ENCODE measurements at regions not wholly inside any gene's neighbourhood (a gene's known extent, or its start where the extent isn't known, plus 50 kb on each side); places are given as distances from the start of the nearest gene placed in this dataset.
"Not testable (repeated sequence)": the region's sequence is repeated elsewhere in the genome, so short reads cannot be mapped to it uniquely, and the experiment has no call there.

GRCh38 chr7:20083781-20084180 lies 133.4 kb downstream of the MACC1 start:
- no peak overlapping the region for H3K27ac Mint-ChIP-seq

GRCh38 chr7:20079080-20079479 lies 138.1 kb downstream of the MACC1 start:
- peaks cover 0 to 1% of the 10 kb centered on the region in 2 donors for H3K9me3 Mint-ChIP-seq
- ATAC-seq (replicated peaks), result no peak
- no peaks in the 10 kb centered on the region for H3K27me3 Mint-ChIP-seq
- no peaks in the 10 kb centered on the region for H3K4me1 Mint-ChIP-seq
- no peak overlapping the region for H3K27ac Mint-ChIP-seq
- no peak overlapping the region for H3K4me3 Mint-ChIP-seq
- DNase-seq, result no peak
- H3K36me3 Mint-ChIP-seq, result no peaks in the 10 kb centered on the region

More at GRCh38 chr7:20083781-20084180, 133.4 kb downstream of the MACC1 start:
- DNase-seq (no peak), ATAC-seq (replicated peaks) (peak in 1 of 2 donors; percentile 47)
- H3K9me3 Mint-ChIP-seq, result no peaks in the 10 kb centered on the region
- peaks cover 0 to 3% of the 10 kb centered on the region in 2 donors for H3K36me3 Mint-ChIP-seq
- H3K4me1 Mint-ChIP-seq, result peaks cover 0 to 3% of the 10 kb centered on the region in 2 donors
- no peak overlapping the region for H3K4me3 Mint-ChIP-seq
- no peaks in the 10 kb centered on the region for H3K27me3 Mint-ChIP-seq

DNA sequence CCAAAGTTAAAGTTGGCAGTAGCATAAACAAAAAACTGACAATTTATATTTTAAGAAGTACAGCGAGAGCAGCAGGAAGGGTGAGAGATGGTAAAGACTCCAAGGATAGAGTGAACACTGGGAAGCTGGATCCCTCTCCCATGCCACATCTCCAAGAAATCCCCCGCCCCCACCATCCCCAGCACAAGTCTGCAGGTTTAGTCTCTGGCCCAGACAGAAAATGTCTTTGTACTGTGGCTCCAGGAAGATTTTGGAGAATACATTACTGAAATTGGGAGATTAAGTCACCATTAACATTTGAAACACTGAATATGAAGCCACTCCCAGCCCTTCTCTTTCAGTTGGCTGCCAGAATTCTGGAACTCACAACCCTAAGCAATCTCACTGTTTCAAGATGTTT lies 140.3 kb downstream of the MACC1 start:
- Mint-ChIP-seq H3K4me3 (no peak overlapping the region), H3K36me3 (no peaks in the 10 kb centered on the region), H3K9me3 (peaks cover 0 to 4% of the 10 kb centered on the region in 2 donors), H3K4me1 (no peaks in the 10 kb centered on the region), H3K27ac (no peak overlapping the region), H3K27me3 (no peaks in the 10 kb centered on the region)
- DNase-seq (no peak), ATAC-seq (replicated peaks) (no peak)

DNA sequence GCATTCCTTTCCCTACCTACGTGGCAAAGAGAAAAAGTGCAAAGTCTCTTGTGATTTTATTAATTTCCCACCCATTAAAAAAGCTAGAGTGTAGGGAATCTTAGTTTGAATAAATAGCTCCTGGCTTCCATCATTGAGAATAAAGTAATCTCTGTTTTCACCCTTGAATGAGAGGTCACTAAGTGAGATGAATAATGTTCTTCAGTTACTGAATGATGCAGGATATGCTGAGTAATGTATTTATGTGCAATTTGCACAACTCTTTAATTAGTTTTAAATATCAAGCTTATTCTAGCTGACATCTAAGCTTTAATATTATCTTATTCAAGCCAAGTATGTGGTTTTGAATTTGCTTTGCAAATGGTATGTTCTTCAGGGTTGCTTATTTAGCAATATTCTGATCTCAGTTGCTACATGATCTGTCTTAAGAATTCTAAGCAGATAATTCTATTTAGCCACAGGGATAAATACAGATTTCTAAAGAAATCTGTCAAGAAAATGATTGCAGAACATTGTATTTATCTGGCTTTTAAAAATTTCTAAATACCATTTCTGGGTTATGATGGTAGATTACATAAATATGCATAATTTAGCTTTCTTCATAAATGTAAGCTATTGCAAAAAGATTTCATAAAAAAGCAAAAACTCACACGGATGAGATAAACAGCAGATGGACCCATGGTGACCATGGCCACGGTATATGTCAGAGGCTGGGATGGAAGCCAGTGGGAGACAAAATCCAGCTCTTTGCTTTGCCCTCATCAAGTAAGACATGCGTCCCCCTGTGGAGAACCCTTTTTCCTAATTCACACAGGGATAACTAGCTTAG lies 141.0 kb downstream of the MACC1 start:
- H3K4me1 Mint-ChIP-seq, result no peaks in the 10 kb centered on the region
- H3K9me3 Mint-ChIP-seq, result peaks cover 0 to 4% of the 10 kb centered on the region in 2 donors
- H3K4me3 Mint-ChIP-seq, result no peak overlapping the region
- no peaks in the 10 kb centered on the region for H3K36me3 Mint-ChIP-seq
- no peaks in the 10 kb centered on the region for H3K27me3 Mint-ChIP-seq
- DNase-seq (no peak), ATAC-seq (replicated peaks) (no peak)
- no peak overlapping the region for H3K27ac Mint-ChIP-seq

GRCh38 chr7:20075440-20075839 lies 141.7 kb downstream of the MACC1 start:
- Mint-ChIP-seq H3K27me3 (no peaks in the 10 kb centered on the region), H3K27ac (no peak overlapping the region), H3K9me3 (peaks cover 0 to 4% of the 10 kb centered on the region in 2 donors), H3K36me3 (no peaks in the 10 kb centered on the region), H3K4me3 (no peak overlapping the region), H3K4me1 (no peaks in the 10 kb centered on the region)
- no peak for DNase-seq
- ATAC-seq (replicated peaks), result no peak

DNA sequence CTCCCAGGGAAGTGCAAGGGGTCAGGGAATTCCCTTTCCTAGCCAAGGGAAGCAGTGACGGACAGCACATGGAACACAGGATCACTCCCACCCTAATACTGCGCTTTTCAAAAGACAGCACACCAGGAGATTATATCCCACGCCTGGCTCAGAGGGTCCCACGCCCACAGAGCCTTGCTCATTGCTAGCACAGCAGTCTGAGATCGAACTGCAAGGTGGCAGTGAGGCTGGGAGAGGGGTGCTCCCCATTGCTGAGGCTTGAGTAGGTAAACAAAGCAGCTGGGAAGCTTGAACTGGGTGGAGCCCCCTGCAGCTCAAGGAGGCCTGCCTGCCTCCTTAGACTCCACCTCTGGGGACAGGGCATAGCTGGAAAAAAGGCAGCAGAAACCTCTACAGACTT lies 149.2 kb downstream of the MACC1 start:
- H3K27me3 Mint-ChIP-seq; ATAC-seq (replicated peaks); DNase-seq; H3K9me3 Mint-ChIP-seq; H3K4me3 Mint-ChIP-seq; H3K36me3 Mint-ChIP-seq; H3K27ac Mint-ChIP-seq: not testable (repeated sequence)
- peaks cover 10 to 13% of the 10 kb centered on the region in 2 donors for H3K4me1 Mint-ChIP-seq

- no peaks in the 10 kb centered on the region for H3K27me3 Mint-ChIP-seq
- peaks cover 1 to 8% of the 10 kb centered on the region in 2 donors for H3K9me3 Mint-ChIP-seq
- DNase-seq (peak; percentile 11), ATAC-seq (replicated peaks) (peak; percentile 96 to 98)
- peak overlapping the region; percentile 9 to 30 for H3K4me3 Mint-ChIP-seq
- H3K36me3 Mint-ChIP-seq, result peaks cover 0 to 6% of the 10 kb centered on the region in 2 donors
- peaks cover 10 to 13% of the 10 kb centered on the region in 2 donors for H3K4me1 Mint-ChIP-seq
- peak overlapping the region; percentile 39 for H3K27ac Mint-ChIP-seq
Observed at GRCh38 chr7:20064974-20065862, 152.0 kb downstream of the MACC1 start.

DNA sequence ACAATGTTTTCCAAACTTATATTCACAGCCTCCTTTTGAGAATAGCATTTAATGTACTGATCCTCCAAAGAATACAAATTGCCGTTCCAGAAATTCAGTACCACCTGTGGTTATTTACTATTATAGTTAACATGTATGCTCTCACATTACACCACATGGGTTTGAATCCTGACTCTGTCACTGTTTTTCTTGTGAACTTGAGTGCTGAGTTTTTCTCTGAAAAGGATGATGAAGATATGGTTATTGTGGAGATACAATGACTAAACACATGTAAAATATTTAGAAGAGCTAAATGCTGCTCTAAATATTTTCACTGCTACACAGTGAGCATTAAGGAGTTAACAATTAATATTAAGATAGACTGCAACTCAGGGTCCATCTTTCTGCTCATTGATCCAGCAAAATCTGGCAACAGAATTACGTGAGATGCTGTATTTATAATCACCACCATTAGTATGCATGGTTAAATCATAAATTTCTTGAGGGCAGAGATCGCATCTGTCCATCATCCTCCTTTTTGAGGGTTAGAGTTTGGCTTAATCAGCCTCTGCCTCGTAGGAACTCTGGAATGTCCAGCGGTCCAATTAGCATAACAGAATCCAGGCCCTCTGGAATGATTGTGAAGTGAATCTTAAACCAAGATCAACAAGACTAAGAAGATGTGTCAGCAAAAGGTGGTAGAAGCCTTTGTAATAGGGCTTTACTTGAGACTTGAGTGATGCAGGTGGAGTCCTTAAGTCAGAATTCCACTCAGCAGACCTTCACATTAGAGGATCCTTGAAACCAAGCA lies 152.8 kb downstream of the MACC1 start:
- Mint-ChIP-seq H3K4me3 (peak overlapping the region in 1 of 2 donors; percentile 30), H3K27ac (no peak overlapping the region), H3K9me3 (peaks cover 1 to 8% of the 10 kb centered on the region in 2 donors), H3K27me3 (no peaks in the 10 kb centered on the region), H3K4me1 (peaks cover 10 to 13% of the 10 kb centered on the region in 2 donors), H3K36me3 (peaks cover 0 to 6% of the 10 kb centered on the region in 2 donors)
- ATAC-seq (replicated peaks), result no peak
- no peak for DNase-seq

DNA sequence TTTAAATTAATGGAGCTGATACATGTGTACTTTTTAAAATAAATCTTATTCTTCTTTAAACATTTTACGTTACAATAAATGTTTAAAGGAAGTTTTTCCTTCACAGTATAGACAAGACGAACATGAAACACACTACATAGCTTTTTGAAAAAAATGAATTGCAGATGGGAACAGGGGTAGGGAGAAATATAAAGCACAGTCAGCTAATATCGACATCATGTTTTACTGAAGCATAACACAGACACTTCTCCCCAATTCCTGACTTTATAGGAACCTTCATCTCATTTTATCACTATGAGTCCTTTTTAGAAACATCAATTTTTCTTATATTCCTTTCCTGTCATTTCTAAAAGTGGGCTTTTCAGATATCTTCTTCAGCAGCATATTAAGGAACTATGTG lies 153.5 kb downstream of the MACC1 start:
- ATAC-seq (replicated peaks) (no peak), DNase-seq (no peak)
- H3K27me3 Mint-ChIP-seq, result no peaks in the 10 kb centered on the region
- no peak overlapping the region for H3K27ac Mint-ChIP-seq
- no peak overlapping the region for H3K4me3 Mint-ChIP-seq
- peaks cover 10 to 13% of the 10 kb centered on the region in 2 donors for H3K4me1 Mint-ChIP-seq
- peaks cover 1 to 4% of the 10 kb centered on the region in 2 donors for H3K9me3 Mint-ChIP-seq
- peaks cover 0 to 3% of the 10 kb centered on the region in 2 donors for H3K36me3 Mint-ChIP-seq

DNA sequence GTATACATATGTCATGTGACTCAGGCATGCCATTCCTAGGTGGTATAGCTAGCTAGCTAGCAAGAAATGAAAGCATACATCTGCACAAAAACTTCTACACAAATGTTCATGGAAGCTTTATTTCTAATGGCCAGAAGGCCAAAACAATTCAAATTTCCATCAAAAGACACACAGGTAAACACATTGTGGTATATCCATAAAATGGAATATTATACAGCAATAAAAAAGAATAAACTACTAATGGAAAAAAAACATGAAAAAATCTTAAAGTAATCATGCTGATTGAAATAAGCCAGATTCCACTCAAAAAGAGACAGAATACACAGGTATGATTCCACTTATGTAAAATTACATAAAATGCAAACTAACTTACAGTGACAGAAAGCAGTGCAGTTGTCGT lies 154.3 kb downstream of the MACC1 start:
- Mint-ChIP-seq H3K36me3 (peaks cover 0 to 3% of the 10 kb centered on the region in 2 donors), H3K4me1 (peaks cover 10 to 13% of the 10 kb centered on the region in 2 donors), H3K9me3 (peaks cover 1 to 4% of the 10 kb centered on the region in 2 donors), H3K4me3 (no peak overlapping the region), H3K27ac (no peak overlapping the region), H3K27me3 (no peaks in the 10 kb centered on the region)
- ATAC-seq (replicated peaks) (no peak), DNase-seq (no peak)

DNA sequence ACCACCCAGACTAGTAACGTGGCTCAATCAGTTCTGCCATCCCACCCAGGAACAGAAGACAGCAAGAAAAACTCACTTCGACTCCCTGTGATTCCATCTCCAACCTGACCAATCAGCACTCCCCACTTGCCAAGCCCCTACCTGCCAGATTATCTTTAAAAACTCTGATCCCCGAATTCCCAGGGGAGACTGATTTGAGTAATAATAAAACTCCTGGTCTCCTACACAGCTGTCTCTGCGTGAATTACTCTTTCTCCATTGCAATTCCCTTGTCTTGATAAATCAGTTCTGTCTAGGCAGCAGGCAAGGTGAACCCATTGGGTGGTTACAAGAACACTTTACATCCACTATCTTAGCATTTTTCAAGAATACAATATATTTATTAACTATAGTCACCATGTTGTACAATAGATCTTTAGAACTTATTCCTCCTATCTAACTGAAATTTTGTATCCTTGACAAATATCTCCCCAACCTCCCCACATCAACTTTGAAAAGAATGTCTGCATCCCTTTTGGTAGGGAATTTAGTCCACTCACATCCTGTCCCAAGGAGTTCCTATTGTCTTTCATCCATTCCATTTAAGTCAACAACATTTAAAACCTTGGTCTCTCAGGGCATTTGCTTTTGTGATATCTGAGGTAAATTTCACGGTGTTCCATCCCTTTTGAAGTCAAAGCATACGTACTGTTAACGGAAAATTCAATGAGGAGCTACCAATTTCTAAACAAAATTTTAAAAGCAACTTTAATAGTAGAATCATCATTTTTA lies 163.7 kb downstream of the MACC1 start:
- no peak for ATAC-seq (replicated peaks)
- peaks cover 0 to 3% of the 10 kb centered on the region in 2 donors for H3K4me1 Mint-ChIP-seq
- H3K36me3 Mint-ChIP-seq, result no peaks in the 10 kb centered on the region
- no peak for DNase-seq
- no peak overlapping the region for H3K27ac Mint-ChIP-seq
- H3K27me3 Mint-ChIP-seq, result no peaks in the 10 kb centered on the region
- no peak overlapping the region for H3K4me3 Mint-ChIP-seq
- H3K9me3 Mint-ChIP-seq, result no peaks in the 10 kb centered on the region

DNA sequence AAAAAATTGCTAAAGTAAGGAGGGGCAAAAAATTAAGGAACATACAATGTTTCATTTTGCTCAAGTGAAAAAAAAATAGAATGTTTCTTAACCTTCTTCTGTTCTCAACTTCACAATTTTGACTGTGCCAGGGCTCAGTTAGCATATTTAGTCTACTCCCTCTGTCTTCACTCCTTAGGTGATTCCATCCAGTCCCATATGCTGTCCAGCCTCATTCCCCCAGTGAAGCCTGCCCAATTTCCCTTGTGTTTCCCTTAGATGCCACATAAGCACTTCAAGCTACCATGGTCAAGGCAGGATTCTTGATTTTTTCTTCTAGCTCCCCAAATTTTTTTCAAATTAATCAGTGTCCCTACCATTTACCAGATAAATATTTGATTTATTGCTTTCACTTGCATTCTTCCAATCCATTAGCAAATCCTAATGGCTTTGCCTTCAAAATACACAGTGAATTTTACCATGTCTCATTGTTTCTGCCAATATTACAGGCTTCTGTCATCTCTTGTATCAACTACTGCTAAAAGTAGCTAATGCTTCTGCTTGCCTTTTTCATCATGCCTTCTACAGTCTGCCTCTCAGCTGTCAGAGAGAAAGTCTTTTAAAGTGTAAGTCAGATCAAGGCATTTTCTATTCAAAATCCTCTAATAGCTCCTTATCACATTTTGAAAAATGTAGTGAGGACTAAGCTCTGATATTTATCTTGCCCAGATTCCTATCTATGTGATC lies 166.8 kb downstream of the MACC1 start:
- Mint-ChIP-seq H3K36me3 (no peaks in the 10 kb centered on the region), H3K27ac (no peak overlapping the region), H3K4me3 (no peak overlapping the region), H3K27me3 (no peaks in the 10 kb centered on the region), H3K4me1 (peaks cover 0 to 6% of the 10 kb centered on the region in 2 donors), H3K9me3 (no peaks in the 10 kb centered on the region)
- DNase-seq (no peak), ATAC-seq (replicated peaks) (no peak)

DNA sequence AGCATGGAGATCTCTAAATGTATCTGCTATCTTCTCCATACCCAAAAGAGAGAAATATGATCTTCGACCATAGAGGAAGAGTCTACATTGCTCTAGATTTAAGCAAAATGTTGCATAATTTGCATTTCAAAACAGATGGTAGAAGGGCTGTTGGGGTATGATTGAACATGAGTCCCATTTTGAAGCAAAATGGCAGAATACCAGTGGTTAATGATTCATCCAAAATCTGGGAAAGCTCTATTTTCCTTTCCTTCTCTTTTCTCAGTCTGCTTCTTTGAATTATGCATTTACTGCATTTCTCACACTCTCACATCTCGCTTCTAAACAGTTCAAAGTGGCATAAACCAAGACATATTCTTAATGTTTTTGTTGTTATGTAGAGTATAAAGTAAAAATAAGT lies 178.5 kb downstream of the MACC1 start:
- DNase-seq, result no peak
- no peaks in the 10 kb centered on the region for H3K27me3 Mint-ChIP-seq
- no peak for ATAC-seq (replicated peaks)
- H3K9me3 Mint-ChIP-seq, result no peaks in the 10 kb centered on the region
- H3K4me3 Mint-ChIP-seq, result no peak overlapping the region
- no peaks in the 10 kb centered on the region for H3K36me3 Mint-ChIP-seq
- no peak overlapping the region for H3K27ac Mint-ChIP-seq
- H3K4me1 Mint-ChIP-seq, result peaks cover 7 to 8% of the 10 kb centered on the region in 2 donors
